ENCODE measurements at regions not wholly inside any gene's neighbourhood (a gene's known extent, or its start where the extent isn't known, plus 50 kb on each side); places are given as distances from the start of the nearest gene placed in this dataset.

DNA sequence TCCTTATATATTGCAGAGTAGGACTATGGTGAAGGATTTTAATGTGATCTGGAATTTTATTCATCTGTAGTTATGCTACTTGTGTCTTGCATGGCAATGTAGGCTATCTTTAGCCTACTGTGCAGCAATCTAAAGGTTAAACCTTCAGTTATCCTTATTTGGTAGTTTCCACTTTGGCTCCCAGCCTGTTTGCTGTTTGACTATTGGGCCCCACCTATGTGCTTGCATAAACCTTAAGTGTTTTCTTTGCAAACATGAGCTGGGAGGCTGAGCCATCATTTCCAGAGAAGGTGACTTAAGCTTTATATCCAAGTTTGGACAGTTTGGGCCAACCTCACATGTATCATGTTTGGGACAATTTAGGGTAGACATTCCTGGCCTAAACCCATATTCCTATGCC, 537.5 kb downstream of the BTBD3 start:
- H3K9me3 ChIP-seq: no peaks in the 10 kb centered on the region
- H3K4me3 ChIP-seq: no peak overlapping the region
- TF ChIP-seq, protein P1, sequence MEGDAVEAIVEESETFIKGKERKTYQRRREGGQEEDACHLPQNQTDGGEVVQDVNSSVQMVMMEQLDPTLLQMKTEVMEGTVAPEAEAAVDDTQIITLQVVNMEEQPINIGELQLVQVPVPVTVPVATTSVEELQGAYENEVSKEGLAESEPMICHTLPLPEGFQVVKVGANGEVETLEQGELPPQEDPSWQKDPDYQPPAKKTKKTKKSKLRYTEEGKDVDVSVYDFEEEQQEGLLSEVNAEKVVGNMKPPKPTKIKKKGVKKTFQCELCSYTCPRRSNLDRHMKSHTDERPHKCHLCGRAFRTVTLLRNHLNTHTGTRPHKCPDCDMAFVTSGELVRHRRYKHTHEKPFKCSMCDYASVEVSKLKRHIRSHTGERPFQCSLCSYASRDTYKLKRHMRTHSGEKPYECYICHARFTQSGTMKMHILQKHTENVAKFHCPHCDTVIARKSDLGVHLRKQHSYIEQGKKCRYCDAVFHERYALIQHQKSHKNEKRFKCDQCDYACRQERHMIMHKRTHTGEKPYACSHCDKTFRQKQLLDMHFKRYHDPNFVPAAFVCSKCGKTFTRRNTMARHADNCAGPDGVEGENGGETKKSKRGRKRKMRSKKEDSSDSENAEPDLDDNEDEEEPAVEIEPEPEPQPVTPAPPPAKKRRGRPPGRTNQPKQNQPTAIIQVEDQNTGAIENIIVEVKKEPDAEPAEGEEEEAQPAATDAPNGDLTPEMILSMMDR (IDR thresholded peaks at IDR 0.05): no peak
- no peak for TF ChIP-seq POLR2A (IDR thresholded peaks at IDR 0.05)
- TF ChIP-seq EP300 (IDR thresholded peaks at IDR 0.05): no peak
- no peak overlapping the region for H3K27ac ChIP-seq
- no peaks in the 10 kb centered on the region for H3K4me1 ChIP-seq (ENCODE audit: insufficient read depth)
- no peak for DNase-seq
- no peaks in the 10 kb centered on the region for H3K27me3 ChIP-seq
- H3K36me3 ChIP-seq: no peaks in the 10 kb centered on the region
- intact Hi-C loops (cut with DNase I): no loop called here

DNA sequence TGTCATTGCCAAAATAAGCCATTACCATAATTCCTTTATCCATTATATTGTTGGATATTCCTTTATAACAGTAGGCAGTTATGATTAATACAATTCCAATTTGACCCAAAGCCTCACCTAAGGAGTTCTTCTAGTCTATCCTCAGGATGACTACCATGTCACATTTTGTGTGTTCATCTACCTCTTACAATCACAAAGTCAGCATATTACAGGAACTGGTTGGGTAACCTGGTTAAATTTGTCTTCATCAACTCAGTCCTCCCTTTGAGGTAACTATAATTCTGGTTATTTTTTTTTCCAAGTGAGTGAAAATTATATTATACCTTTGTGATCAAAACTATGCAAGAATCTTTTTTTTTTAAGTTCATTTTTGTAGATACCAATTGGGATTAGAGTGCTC, 540.5 kb downstream of the BTBD3 start:
- Histone ChIP-seq H3K9me3 (no peaks in the 10 kb centered on the region), H3K4me3 (no peak overlapping the region), H3K36me3 (no peaks in the 10 kb centered on the region), H3K4me1 (ENCODE audit: insufficient read depth) (no peaks in the 10 kb centered on the region), H3K27ac (no peak overlapping the region), H3K27me3 (no peaks in the 10 kb centered on the region)
- DNase-seq: no peak
- TF ChIP-seq, protein P1 (IDR thresholded peaks at IDR 0.05): no peak
- TF ChIP-seq EP300 (IDR thresholded peaks at IDR 0.05) (no peak), POLR2A (IDR thresholded peaks at IDR 0.05) (no peak)
- intact Hi-C loops (cut with DNase I): no loop called here

DNA sequence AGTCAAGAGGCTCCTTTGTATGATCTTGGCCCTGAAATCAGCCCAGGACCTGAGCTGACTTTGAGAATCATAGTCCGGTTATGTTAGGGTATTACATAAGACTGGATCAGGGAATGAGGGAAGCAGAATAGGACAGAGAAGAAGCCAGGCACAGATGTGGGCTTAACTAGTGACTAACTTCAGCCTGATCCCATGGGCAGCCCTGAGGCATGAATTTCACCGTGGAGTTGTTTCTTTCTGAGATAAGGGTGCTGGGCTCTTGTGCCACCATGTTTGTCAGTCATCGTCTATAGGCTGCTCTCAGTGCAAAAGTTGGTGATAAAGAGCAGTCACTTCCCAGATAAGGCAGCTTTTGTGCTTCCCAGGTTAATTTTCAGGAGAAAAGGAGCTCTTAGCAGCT, 544.7 kb upstream of the SPTLC3 start:
- no peaks in the 10 kb centered on the region for H3K4me1 ChIP-seq (ENCODE audit: insufficient read depth)
- no peaks in the 10 kb centered on the region for H3K36me3 ChIP-seq
- no peaks in the 10 kb centered on the region for H3K27me3 ChIP-seq
- TF ChIP-seq, protein P1 (IDR thresholded peaks at IDR 0.05): no peak
- TF ChIP-seq EP300 (IDR thresholded peaks at IDR 0.05) (no peak), POLR2A (IDR thresholded peaks at IDR 0.05) (no peak)
- no peak overlapping the region for H3K27ac ChIP-seq
- DNase-seq: no peak
- intact Hi-C loops (cut with DNase I): no loop called here
- WGBS, 3 donors: 88 to 94% (median 92%) methylated on average over 3 of the region's 3 CpGs
- no peak overlapping the region for H3K4me3 ChIP-seq
- H3K9me3 ChIP-seq: no peaks in the 10 kb centered on the region

DNA sequence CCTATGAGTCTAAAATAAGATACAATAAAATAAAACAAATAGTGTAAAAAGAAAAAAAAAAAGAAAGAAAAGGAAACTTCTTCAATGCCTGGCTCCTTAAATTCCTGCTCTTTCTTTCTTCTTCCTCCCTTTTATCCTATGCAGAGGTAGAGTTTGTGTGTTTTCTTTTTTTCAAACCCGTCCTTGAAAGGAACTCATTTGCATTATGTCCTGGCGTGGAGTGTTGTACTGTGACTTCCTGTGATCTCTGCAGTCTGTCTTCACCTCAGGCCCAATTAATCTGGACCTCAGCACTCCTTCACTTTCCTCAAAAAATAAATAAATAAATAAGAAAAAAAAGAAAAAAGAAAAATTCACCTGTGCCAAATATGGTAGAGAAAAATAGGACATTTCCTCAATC, 541.9 kb upstream of the SPTLC3 start:
- 65 to 77% (median 71%) methylated on average over 2 of the region's 2 CpGs for WGBS, 3 donors
- intact Hi-C loops (cut with DNase I): no loop called here
- Histone ChIP-seq H3K27me3 (no peaks in the 10 kb centered on the region), H3K36me3 (no peaks in the 10 kb centered on the region), H3K4me1 (ENCODE audit: insufficient read depth) (no peaks in the 10 kb centered on the region), H3K9me3 (no peaks in the 10 kb centered on the region), H3K4me3 (no peak overlapping the region), H3K27ac (no peak overlapping the region)
- TF ChIP-seq EP300 (IDR thresholded peaks at IDR 0.05) (no peak), POLR2A (IDR thresholded peaks at IDR 0.05) (no peak)
- TF ChIP-seq, protein P1 (IDR thresholded peaks at IDR 0.05): no peak
- DNase-seq: no peak

DNA sequence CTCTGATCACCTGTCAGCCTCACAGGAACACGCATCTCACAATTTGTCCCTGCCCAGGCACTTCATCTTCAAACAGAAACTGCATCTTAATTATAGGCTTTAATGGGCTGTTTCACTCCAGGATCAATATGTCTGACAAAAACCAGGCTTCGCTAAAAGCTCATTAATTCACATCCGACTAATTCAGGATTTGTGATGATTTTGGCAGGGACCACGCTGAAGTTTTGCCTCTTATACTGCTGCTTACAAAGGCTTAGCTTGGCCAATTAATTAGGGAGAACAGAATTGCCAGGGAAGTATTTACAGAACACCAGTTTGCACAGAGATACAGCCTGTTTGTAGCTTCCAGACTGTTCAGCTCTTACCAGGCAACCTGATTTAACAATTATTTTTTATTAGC, 541.0 kb upstream of the SPTLC3 start:
- H3K4me3 ChIP-seq: no peak overlapping the region
- no peak for TF ChIP-seq EP300 (IDR thresholded peaks at IDR 0.05)
- TF ChIP-seq, protein P1 (IDR thresholded peaks at IDR 0.05): no peak
- no peak for TF ChIP-seq POLR2A (IDR thresholded peaks at IDR 0.05)
- WGBS, 3 donors: 54 to 62% (median 55%) methylated on average over 4 of the region's 4 CpGs
- no peaks in the 10 kb centered on the region for H3K36me3 ChIP-seq
- H3K27me3 ChIP-seq: no peaks in the 10 kb centered on the region
- H3K9me3 ChIP-seq: no peaks in the 10 kb centered on the region
- no peak overlapping the region for H3K27ac ChIP-seq
- no peak for DNase-seq
- no peaks in the 10 kb centered on the region for H3K4me1 ChIP-seq (ENCODE audit: insufficient read depth)
- intact Hi-C loops (cut with DNase I): no loop called here
